ENCODE measurements at regions not wholly inside any gene's neighbourhood (a gene's known extent, or its start where the extent isn't known, plus 50 kb on each side); places are given as distances from the start of the nearest gene placed in this dataset.

GRCh38 chr13:73300718-73301425 is 242.1 kb downstream of the KLF5 start:
- TF ChIP-seq CTCF (IDR thresholded peaks at IDR 0.05) (no peak), POLR2A (IDR thresholded peaks at IDR 0.05) (no peak)
